ENCODE measurements at regions not wholly inside any gene's neighbourhood (a gene's known extent, or its start where the extent isn't known, plus 50 kb on each side); places are given as distances from the start of the nearest gene placed in this dataset.
A peak's percentile ranks its signal among the peaks of the same experiment; 100 is the strongest.
"Not testable (repeated sequence)": the region's sequence is repeated elsewhere in the genome, so short reads cannot be mapped to it uniquely, and the experiment has no call there.

GRCh38 chr5:53219610-53220009 is 110.1 kb upstream of the MOCS2 start:
- no peak for DNase-seq

GRCh38 chr5:53233645-53234405 is 124.3 kb upstream of the MOCS2 start:
- no peak for DNase-seq

GRCh38 chr5:53236683-53237082 is 127.1 kb upstream of the MOCS2 start:
- no peak for DNase-seq

- no peak for DNase-seq
These were observed 128.3 kb upstream of the MOCS2 start for GRCh38 chr5:53237876-53238275.

GRCh38 chr5:53239301-53239990 is 129.9 kb upstream of the MOCS2 start:
- no peak for DNase-seq

GRCh38 chr5:53240661-53241060 is 131.1 kb upstream of the MOCS2 start:
- DNase-seq = no peak

- no peak for DNase-seq
These were observed 132.0 kb upstream of the MOCS2 start for GRCh38 chr5:53241572-53241971.

GRCh38 chr5:53243403-53243802 is 133.8 kb upstream of the MOCS2 start:
- no peak for DNase-seq

GRCh38 chr5:53246042-53246836 is 136.7 kb upstream of the MOCS2 start:
- DNase-seq = no peak

GRCh38 chr5:53249529-53250200 is 140.1 kb upstream of the MOCS2 start:
- DNase-seq = no peak

- DNase-seq = no peak
These were observed 140.6 kb upstream of the MOCS2 start for GRCh38 chr5:53250201-53250550.

GRCh38 chr5:53253421-53253871 is 143.9 kb upstream of the MOCS2 start:
- DNase-seq = no peak

GRCh38 chr5:53256746-53257145 is 147.2 kb upstream of the MOCS2 start:
- DNase-seq = no peak

GRCh38 chr5:53257806-53258373 is 148.3 kb upstream of the MOCS2 start:
- DNase-seq = no peak

GRCh38 chr5:53259176-53259575 is 149.6 kb upstream of the MOCS2 start:
- no peak for DNase-seq

- DNase-seq = no peak
These were observed 150.9 kb upstream of the MOCS2 start for GRCh38 chr5:53260446-53260845.

- no peak for DNase-seq
These were observed 151.7 kb upstream of the MOCS2 start for GRCh38 chr5:53261245-53261644.

- DNase-seq = peak; percentile 5 to 15
These were observed 152.9 kb upstream of the MOCS2 start for GRCh38 chr5:53262348-53262970.

- DNase-seq = no peak
These were observed 153.6 kb upstream of the MOCS2 start for GRCh38 chr5:53263151-53263550.

- no peak for DNase-seq
These were observed 155.5 kb upstream of the MOCS2 start for GRCh38 chr5:53265043-53265442.

GRCh38 chr5:53268241-53268640 is 158.7 kb upstream of the MOCS2 start:
- DNase-seq = not testable (repeated sequence)

- DNase-seq = no peak
These were observed 166.1 kb upstream of the MOCS2 start for GRCh38 chr5:53275666-53276065.
